ENCODE measurements at regions not wholly inside any gene's neighbourhood (a gene's known extent, or its start where the extent isn't known, plus 50 kb on each side); places are given as distances from the start of the nearest gene placed in this dataset.
A peak's percentile ranks its signal among the peaks of the same experiment; 100 is the strongest.
"Not testable (repeated sequence)": the region's sequence is repeated elsewhere in the genome, so short reads cannot be mapped to it uniquely, and the experiment has no call there.

DNA sequence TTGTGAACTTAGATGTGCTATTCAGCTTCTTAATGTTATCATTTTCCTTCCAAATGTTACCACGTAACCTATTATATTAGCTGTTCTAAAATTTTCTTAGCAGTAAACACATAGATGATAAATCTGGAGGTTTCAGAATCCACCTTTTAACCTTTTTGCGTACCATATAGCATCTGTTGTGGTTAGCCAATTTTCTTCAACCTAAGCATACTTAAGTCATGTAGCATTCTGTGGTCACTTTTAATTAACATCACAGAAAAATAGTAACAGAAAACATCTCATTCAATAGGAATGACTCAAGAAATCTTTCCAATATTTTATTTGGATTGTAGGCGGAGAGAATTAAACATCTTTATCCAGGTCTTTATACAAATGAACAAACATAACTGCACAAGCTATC is 1465.3 kb upstream of the GBE1 start:
- H3K4me3 Mint-ChIP-seq: no peak overlapping the region
- H3K27ac Mint-ChIP-seq: no peak overlapping the region
- ChIA-PET POLR2A (no interaction called here), CTCF (no interaction called here)
- H3K4me1 Mint-ChIP-seq: no peaks in the 10 kb centered on the region
- Histone ChIP-seq H3K27me3 (replicated peaks in 1 of 2; ENCODE audit: control insufficient read depth in 2 of 2, extremely low read depth in 1 of 2, insufficient read depth in 2 of 2, low read length in 1 of 2) (no peaks in the 10 kb centered on the region), H3K27ac (ENCODE audit: low read length) (no peak overlapping the region), H3K9me3 (peaks cover 2% of the 10 kb centered on the region), H3K36me3 (ENCODE audit: control insufficient read depth in 2 of 2, extremely low read depth in 1 of 2, insufficient read depth in 1 of 2, low read length in 1 of 2) (no peaks in the 10 kb centered on the region), H3K4me1 (ENCODE audit: control insufficient read depth in 1 of 2, extremely low read depth in 1 of 2, insufficient read depth in 2 of 2, low read length in 2 of 2) (no peaks in the 10 kb centered on the region), H3K4me3 (ENCODE audit: control insufficient read depth in 1 of 2, extremely low read depth in 1 of 2, low read length in 1 of 2) (no peak overlapping the region)
- ATAC-seq (replicated peaks in 1 of 4) (no peak), DNase-seq (no peak)
- no peaks in the 10 kb centered on the region for H3K27me3 Mint-ChIP-seq
- peaks cover 2 to 14% (median 6%) of the 10 kb centered on the region in 3 donors for H3K9me3 Mint-ChIP-seq
- no CpG with 5 or more reads among the region's 3 CpGs for WGBS (ENCODE audit: insufficient coverage)
- H3K36me3 Mint-ChIP-seq: no peaks in the 10 kb centered on the region

DNA sequence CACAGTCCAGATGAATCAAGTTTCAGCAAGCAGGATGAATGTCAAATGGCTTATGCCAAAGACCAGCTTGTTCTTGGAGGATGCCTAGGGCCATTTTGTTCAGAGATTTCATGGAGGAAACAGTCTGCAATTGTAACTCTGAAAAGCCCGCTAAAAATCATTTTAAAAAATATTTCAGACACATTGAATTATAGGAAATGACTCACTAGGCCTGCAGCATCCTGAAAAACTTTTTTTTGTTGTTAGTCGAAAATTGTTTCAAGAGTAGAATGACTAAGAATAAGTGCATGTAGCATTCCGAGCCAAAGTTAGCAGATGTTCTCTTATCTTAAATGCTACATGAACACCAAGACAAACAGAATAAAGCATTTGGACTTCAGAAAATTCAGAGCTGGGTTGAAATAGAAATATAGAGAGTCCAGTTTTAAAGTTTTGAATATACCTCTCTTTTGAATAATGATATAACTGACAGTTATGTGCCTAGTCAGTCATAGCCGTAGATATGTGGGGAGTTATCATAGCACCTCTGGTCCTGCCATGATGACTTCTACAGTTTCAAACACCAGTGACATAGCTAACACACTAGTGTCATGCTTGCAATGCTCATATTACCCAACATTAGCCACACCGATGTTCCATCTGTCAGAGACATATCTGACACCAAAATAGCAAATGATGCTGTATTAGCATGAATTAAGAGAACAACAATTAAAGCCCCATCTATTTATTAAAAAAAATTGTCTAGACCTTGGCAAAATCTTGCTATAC is 1462.8 kb upstream of the GBE1 start:
- WGBS (ENCODE audit: insufficient coverage): no CpG with 5 or more reads among the region's 5 CpGs
- DNase-seq: no peak
- Mint-ChIP-seq H3K36me3 (no peaks in the 10 kb centered on the region), H3K27me3 (no peaks in the 10 kb centered on the region), H3K9me3 (peaks cover 2 to 8% (median 6%) of the 10 kb centered on the region in 3 donors), H3K27ac (no peak overlapping the region), H3K4me3 (no peak overlapping the region), H3K4me1 (no peaks in the 10 kb centered on the region)
- ChIA-PET CTCF (no interaction called here), POLR2A (no interaction called here)
- H3K4me3 ChIP-seq (ENCODE audit: control insufficient read depth in 1 of 2, extremely low read depth in 1 of 2, low read length in 1 of 2): no peak overlapping the region
- no peaks in the 10 kb centered on the region for H3K27me3 ChIP-seq (replicated peaks in 1 of 2; ENCODE audit: control insufficient read depth in 2 of 2, extremely low read depth in 1 of 2, insufficient read depth in 2 of 2, low read length in 1 of 2)
- no peak for ATAC-seq (replicated peaks in 1 of 4)
- no peaks in the 10 kb centered on the region for H3K4me1 ChIP-seq (ENCODE audit: control insufficient read depth in 1 of 2, extremely low read depth in 1 of 2, insufficient read depth in 2 of 2, low read length in 2 of 2)
- H3K9me3 ChIP-seq: peaks cover 2% of the 10 kb centered on the region
- no peaks in the 10 kb centered on the region for H3K36me3 ChIP-seq (ENCODE audit: control insufficient read depth in 2 of 2, extremely low read depth in 1 of 2, insufficient read depth in 1 of 2, low read length in 1 of 2)
- H3K27ac ChIP-seq (ENCODE audit: low read length): no peak overlapping the region

DNA sequence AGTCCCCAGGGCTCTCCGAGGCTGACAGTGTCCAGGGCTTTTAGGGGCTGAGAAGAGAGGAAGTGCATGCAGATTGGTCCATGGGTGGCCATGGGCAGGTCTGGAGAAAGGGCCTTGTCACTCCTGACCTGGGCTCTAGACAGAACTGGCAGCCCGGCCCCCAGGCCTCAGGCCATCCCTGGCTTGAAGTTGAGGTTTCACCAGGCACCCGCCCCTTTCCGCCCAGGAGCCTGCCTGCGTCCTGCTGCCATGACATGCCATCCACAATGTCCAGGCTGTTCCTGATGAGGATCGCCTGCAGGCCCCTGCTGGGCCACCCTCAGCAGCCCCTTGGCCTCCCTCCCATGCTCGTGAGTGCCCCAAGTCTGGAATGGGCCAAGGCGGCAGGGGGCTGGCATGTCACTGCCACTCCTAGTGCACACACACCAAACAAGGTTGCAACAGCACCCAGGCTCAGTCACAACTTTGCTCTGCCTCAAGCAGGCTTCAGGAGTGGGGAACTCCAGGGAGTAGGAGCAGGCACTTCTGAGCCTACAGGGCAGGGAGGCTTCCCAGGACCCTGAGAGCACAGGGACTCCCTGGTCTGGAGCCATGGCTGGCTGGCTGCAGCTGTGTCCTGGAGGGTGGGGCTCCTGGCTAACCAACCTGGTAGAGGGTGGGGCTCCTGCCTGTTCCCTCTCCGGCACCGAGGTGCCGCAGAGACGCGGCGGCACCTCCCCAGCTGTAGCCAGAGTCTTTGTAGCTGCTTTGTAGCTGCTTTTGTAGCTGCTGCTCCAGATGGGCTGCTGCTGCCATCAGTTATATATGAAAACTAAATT is 1457.1 kb upstream of the GBE1 start:
- H3K27ac ChIP-seq (ENCODE audit: low read length): no peak overlapping the region
- H3K4me1 ChIP-seq (ENCODE audit: control insufficient read depth in 1 of 2, extremely low read depth in 1 of 2, insufficient read depth in 2 of 2, low read length in 2 of 2): no peaks in the 10 kb centered on the region
- no peak for ATAC-seq (replicated peaks in 1 of 4)
- Mint-ChIP-seq H3K4me1 (no peaks in the 10 kb centered on the region), H3K4me3 (no peak overlapping the region), H3K27ac (no peak overlapping the region), H3K27me3 (no peaks in the 10 kb centered on the region), H3K9me3 (peaks cover 3 to 10% (median 3%) of the 10 kb centered on the region in 3 donors), H3K36me3 (no peaks in the 10 kb centered on the region)
- WGBS (ENCODE audit: insufficient coverage): 82% methylated on average over 14 of the region's 14 CpGs
- no peaks in the 10 kb centered on the region for H3K36me3 ChIP-seq (ENCODE audit: control insufficient read depth in 2 of 2, extremely low read depth in 1 of 2, insufficient read depth in 1 of 2, low read length in 1 of 2)
- H3K4me3 ChIP-seq (ENCODE audit: control insufficient read depth in 1 of 2, extremely low read depth in 1 of 2, low read length in 1 of 2): no peak overlapping the region
- H3K9me3 ChIP-seq: no peaks in the 10 kb centered on the region
- H3K27me3 ChIP-seq (replicated peaks in 1 of 2; ENCODE audit: control insufficient read depth in 2 of 2, extremely low read depth in 1 of 2, insufficient read depth in 2 of 2, low read length in 1 of 2): no peaks in the 10 kb centered on the region
- CTCF ChIA-PET: no interaction called here
- peak in 1 of 35 experiments; percentile 2 for DNase-seq
- POLR2A ChIA-PET: no interaction called here

DNA sequence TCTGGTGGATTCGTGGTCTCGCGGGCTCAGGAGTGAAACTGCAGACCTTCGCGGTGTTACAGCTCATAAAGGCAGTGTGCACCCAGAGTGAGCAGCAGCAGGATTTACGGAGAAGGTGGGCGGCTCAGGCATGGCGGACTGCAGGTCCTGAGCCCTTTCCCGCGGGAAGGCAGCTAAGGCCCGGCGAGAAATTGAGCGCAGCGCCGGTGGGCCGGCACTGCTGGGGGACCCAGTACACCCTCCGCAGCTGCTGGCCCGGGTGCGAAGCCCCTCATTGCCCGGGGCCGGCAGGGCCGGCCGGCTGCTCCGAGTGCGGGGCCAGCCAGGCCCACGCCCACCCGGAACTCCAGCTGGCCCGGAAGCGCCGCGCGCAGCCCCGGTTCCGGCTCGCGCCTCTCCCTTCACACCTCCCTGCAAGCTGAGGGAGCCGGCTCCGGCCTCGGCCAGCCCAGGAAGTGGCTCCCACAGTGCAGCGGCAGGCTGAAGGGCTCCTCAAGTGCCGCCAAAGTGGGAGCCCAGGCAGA is 1456.2 kb upstream of the GBE1 start:
- CTCF ChIA-PET, POLR2A ChIA-PET, H3K27ac Mint-ChIP-seq: not testable (repeated sequence)

DNA sequence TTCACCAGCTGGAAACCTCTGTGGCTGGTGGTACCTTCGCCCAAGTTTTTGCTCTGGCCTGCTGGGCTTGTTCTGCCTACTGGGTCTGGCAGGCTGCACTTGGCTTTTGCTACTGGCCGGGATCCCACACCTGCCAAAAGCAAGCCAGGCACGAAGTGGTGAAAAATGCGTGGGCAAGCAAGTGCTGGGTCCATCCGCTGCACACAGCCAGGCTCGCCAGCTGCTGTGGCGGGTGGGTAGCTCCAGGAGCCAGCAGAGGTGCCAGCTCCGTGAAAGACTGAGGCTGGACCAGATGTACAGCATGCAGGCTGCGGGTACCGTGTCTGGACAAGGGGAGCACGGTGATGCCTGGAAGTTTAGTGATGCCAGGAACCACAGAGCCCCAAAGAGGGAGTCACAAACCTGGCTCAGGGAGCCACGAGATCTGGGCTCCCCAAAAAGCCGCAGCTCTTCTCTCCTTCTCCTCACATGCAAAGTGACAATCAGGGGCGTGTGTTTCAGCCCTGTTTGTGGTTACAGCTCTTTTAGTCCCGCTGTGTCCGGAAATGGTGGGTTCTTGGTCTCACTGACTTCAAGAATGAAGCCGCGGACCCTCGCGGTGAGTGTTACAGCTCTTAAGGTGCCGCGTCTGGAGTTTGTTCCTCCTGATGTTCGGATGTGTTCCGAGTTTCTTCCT is 1455.6 kb upstream of the GBE1 start:
- ATAC-seq (replicated peaks in 1 of 4) (no peak), DNase-seq (no peak)
- Histone ChIP-seq H3K27ac (ENCODE audit: low read length) (no peak overlapping the region), H3K9me3 (no peaks in the 10 kb centered on the region), H3K36me3 (ENCODE audit: control insufficient read depth in 2 of 2, extremely low read depth in 1 of 2, insufficient read depth in 1 of 2, low read length in 1 of 2) (no peaks in the 10 kb centered on the region), H3K27me3 (replicated peaks in 1 of 2; ENCODE audit: control insufficient read depth in 2 of 2, extremely low read depth in 1 of 2, insufficient read depth in 2 of 2, low read length in 1 of 2) (no peaks in the 10 kb centered on the region), H3K4me1 (ENCODE audit: control insufficient read depth in 1 of 2, extremely low read depth in 1 of 2, insufficient read depth in 2 of 2, low read length in 2 of 2) (no peaks in the 10 kb centered on the region), H3K4me3 (ENCODE audit: control insufficient read depth in 1 of 2, extremely low read depth in 1 of 2, low read length in 1 of 2) (no peak overlapping the region)
- Mint-ChIP-seq H3K27me3 (no peaks in the 10 kb centered on the region), H3K36me3 (no peaks in the 10 kb centered on the region), H3K27ac (no peak overlapping the region), H3K4me3 (no peak overlapping the region), H3K4me1 (no peaks in the 10 kb centered on the region), H3K9me3 (peaks cover 2 to 11% (median 3%) of the 10 kb centered on the region in 3 donors)
- WGBS (ENCODE audit: insufficient coverage): 86% methylated on average over 23 of the region's 24 CpGs
- CTCF ChIA-PET: no interaction called here
- POLR2A ChIA-PET: no interaction called here

More for the DNA sequence above, 1456.2 kb upstream of the GBE1 start:
- H3K4me3 ChIP-seq (ENCODE audit: control insufficient read depth in 1 of 2, extremely low read depth in 1 of 2, low read length in 1 of 2); H3K36me3 Mint-ChIP-seq; H3K4me1 ChIP-seq (ENCODE audit: control insufficient read depth in 1 of 2, extremely low read depth in 1 of 2, insufficient read depth in 2 of 2, low read length in 2 of 2); H3K4me1 Mint-ChIP-seq; DNase-seq; ATAC-seq (replicated peaks in 1 of 4); H3K27ac ChIP-seq (ENCODE audit: low read length); H3K27me3 Mint-ChIP-seq; H3K9me3 ChIP-seq; H3K27me3 ChIP-seq (replicated peaks in 1 of 2; ENCODE audit: control insufficient read depth in 2 of 2, extremely low read depth in 1 of 2, insufficient read depth in 2 of 2, low read length in 1 of 2); H3K4me3 Mint-ChIP-seq; H3K36me3 ChIP-seq (ENCODE audit: control insufficient read depth in 2 of 2, extremely low read depth in 1 of 2, insufficient read depth in 1 of 2, low read length in 1 of 2): not testable (repeated sequence)
- WGBS (ENCODE audit: insufficient coverage): 98% methylated on average over 35 of the region's 41 CpGs
- H3K9me3 Mint-ChIP-seq: peaks cover 3 to 11% (median 3%) of the 10 kb centered on the region in 3 donors

DNA sequence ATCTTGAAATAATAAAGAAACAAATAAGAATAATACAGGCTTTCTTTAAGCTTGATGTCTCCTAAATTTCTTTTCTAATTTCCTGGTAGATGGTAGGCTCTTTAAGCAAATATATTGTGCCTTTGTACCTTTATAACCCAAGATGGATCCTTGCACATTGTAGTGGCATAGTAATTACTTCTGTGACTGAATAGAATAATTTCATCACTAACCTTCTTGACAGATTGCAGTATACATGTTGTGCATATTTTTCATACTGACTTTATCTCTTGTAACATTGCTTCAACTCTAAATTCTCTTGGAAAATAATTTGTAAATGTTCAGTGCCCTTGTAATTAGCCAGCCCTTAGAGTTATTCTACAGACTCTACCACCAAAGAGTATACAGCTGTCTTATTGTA is 1433.8 kb upstream of the GBE1 start:
- ChIA-PET POLR2A (no interaction called here), CTCF (no interaction called here)
- no peaks in the 10 kb centered on the region for H3K4me1 Mint-ChIP-seq
- H3K36me3 ChIP-seq (ENCODE audit: control insufficient read depth in 2 of 2, extremely low read depth in 1 of 2, insufficient read depth in 1 of 2, low read length in 1 of 2): no peaks in the 10 kb centered on the region
- no peak overlapping the region for H3K4me3 ChIP-seq (ENCODE audit: control insufficient read depth in 1 of 2, extremely low read depth in 1 of 2, low read length in 1 of 2)
- peaks cover 8 to 37% (median 14%) of the 10 kb centered on the region in 3 donors for H3K9me3 Mint-ChIP-seq
- no peaks in the 10 kb centered on the region for H3K36me3 Mint-ChIP-seq
- no peaks in the 10 kb centered on the region for H3K27me3 ChIP-seq (replicated peaks in 1 of 2; ENCODE audit: control insufficient read depth in 2 of 2, extremely low read depth in 1 of 2, insufficient read depth in 2 of 2, low read length in 1 of 2)
- no peak for ATAC-seq (replicated peaks in 1 of 4)
- H3K27ac ChIP-seq (ENCODE audit: low read length): no peak overlapping the region
- no peaks in the 10 kb centered on the region for H3K27me3 Mint-ChIP-seq
- no peaks in the 10 kb centered on the region for H3K9me3 ChIP-seq
- no peaks in the 10 kb centered on the region for H3K4me1 ChIP-seq (ENCODE audit: control insufficient read depth in 1 of 2, extremely low read depth in 1 of 2, insufficient read depth in 2 of 2, low read length in 2 of 2)
- no peak for DNase-seq
- no peak overlapping the region for H3K4me3 Mint-ChIP-seq
- H3K27ac Mint-ChIP-seq: no peak overlapping the region
